HG02798 (cell line): ENCODE measurements at regions not wholly inside any gene's neighbourhood (a gene's known extent, or its start where the extent isn't known, plus 50 kb on each side); places are given as distances from the start of the nearest gene placed in this dataset.

ENCODE experiments used
- ATAC-seq: cut with Tn5 transposase; IDR thresholded peaks from one replicate; pipeline ENCODE4 v1.9.1; 2021; ENCODE audit warnings: mild to moderate bottlenecking; ENCODE audit not compliant: unreplicated experiment, poor library complexity

DNA sequence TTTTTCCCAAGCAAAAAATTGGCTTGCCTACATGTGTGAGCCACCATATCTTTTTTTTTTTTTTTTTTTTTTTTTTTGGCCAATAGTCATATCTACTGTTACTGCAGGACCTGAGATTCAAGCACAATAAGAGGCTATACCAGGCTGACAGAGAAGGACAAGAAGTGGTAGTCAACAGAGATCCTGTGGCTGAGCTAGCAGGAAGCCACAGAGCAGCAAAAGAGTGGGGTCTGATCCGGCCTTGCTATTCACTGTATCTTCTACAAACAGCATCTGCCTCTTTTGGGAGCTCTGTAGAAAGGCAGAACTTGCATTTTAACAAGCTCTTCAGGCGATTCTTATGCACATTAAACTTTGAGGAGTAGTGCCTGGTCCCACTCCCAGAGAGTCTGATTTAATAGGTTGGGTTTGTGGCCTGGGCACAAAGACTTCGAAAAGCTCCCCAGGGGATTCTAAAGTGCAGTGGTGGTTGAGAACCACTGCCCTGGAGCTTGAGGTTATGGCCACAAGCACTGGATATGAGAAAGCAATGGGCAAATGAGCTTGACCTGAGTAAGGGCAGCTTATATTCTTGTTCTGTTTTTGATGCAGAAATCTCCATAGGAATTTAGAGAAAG, 162.8 kb downstream of the PIK3R1 start:
- ATAC-seq = peak; percentile 75

DNA sequence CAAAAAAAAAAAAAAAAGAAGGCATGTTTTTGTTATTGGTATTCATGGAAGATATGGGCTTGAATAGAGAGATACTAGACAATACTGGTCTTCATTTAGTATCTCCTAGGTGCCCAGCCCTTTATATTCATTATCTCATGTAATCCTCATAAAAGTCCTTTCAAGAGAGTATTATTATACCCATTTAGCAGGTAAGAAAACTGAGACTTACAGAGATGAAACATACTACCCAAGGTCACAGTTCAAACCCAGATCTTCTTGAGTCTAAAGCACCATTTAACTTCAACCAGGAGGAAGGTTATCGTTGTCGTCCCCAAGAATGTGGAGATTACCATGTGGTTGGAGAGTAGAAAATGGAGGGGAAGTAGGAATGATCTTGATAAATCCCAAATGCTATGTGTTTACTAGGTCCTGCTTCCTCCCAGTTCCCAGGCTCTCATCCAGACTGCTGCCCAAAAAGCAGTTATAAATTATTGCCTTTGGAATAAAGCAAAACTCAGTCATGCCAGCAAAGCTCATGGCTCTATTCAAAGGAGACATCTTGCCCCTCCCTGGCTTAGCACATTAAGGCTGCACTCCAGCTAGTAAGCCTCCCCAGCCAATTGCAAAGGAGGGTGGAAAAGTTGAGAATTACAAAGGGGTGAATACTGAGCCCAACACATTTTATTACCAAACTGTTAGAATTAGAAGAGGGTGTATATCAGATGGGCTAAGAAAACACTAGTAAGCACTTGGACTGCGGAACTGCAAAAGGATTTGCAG, 163.9 kb downstream of the PIK3R1 start:
- ATAC-seq = no peak

DNA sequence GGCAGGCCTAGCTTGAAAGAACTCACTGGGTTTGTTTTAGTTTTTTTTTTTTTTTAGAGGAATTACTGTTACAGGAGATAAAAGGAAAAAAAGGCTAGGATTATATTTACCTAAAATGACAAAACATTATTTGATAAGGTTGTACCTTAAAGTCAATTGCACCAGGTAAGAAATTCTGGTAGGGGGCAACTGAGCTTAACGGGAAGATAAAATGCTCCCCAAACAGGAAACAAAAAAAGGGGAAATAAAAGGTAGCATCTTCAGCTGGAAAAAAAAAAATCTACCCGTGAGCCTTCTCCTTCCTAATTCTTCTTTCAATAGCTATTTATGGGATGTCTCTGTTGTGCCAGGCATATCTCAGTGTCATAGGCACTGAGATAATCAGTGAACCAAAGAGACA, 164.5 kb downstream of the PIK3R1 start:
- ATAC-seq = no peak

DNA sequence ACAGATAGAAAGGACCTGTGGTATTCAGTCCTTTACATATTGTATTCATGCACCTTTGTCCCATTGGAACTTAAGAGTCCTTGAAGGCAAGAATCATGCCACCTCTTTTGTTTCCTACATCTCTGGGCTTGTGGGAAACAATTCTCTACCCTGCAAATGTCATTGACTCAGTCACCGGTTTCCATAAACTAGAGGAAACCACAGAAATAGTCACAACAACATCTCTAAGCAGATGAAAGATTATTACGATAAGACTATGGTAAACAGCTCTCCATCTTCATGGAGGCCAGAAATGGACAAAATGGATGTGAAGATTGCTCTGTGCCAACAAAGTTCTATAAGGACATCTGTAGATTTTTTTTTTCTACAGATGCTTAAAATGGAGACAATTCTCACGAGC, 165.5 kb downstream of the PIK3R1 start:
- no peak for ATAC-seq

- no peak for ATAC-seq
Observed at GRCh38 chr5:68381909-68382308, 166.4 kb downstream of the PIK3R1 start.

GRCh38 chr5:68382640-68383039, 167.1 kb downstream of the PIK3R1 start:
- no peak for ATAC-seq

- ATAC-seq = no peak
Observed at GRCh38 chr5:68383888-68384310, 168.3 kb downstream of the PIK3R1 start.

DNA sequence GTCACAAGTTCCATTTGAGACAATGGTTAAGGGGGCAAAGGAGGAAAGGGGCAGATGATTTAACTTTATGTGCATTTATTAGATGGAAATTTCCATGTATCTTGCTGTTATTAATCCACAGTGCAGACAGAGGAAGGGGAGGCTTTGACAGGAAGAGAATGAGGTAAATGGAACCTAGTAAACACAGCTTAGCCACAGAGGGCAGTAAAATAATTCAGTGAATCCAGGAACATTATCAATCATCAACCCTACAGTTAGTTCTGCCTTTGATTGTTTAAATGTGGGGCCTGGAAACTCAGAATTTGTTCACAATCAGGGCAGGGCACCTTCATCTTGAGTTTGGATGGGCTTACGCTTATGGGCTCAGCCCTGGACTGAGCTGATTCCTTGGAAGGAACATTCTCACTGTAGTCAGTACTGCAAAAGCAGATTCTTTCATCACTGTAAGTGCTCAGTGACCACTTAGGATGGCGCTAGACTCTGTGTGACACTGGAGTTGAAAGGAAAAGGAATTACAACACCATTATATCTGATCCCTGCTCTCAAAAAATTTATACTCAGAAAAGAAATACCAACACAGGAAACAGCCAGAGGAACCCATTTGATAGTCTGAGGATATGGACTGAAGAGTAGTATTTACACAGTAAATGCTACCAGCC, 169.5 kb downstream of the PIK3R1 start:
- ATAC-seq = no peak

DNA sequence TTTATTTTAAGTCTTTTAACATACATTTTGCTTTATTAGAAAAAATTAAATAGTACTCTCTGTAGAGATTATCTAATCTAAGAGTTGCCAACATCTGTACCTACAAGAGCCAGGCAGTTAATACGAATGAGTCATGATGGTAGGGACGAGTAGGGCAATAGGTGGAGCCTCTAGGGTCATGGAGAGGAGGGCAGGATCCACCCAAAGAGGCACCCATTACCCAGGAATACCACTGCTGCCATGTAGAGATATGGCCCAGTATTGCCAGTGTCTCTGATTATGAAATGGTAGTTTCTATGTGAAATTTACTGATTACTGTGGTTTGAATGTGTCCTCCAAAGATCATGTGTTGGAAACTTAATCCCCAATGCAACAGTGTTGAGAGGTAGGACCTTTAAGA, 170.4 kb downstream of the PIK3R1 start:
- no peak for ATAC-seq

DNA sequence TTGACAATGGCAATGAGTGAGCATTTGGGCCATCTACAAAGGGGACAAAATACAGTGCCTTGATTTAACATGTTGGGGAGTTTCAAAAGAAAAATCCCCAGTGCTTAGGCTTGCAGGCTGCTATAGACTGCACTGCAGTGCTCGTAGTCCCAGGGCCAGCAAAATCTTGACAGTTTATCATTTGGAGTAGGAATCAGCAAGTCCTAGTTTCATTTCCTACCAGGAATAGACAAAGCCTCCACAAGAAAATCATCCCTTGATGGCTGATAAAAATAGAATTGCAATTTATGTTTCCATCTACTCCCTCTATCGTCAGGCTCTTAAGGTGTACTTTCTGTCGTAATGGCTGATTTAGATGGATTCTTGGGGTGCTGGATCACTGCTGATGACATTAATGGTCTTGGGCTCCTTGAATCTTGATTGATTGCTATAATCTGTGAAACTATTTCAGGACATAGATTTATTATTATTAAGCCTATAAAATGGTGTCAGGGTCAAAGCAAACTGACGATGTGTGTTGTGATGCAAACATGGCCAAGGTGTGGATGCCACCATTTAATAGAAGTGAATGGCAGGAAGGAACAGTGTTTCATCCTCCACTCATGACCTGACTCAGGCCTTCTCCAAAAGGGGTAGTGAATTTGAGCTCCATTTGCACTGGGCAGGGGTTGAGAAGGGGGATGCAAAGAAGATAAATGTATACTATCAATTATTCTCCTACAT, 171.7 kb downstream of the PIK3R1 start:
- no peak for ATAC-seq

GRCh38 chr5:68389618-68390017, 174.1 kb downstream of the PIK3R1 start:
- ATAC-seq = no peak

GRCh38 chr5:68392617-68393016, 177.1 kb downstream of the PIK3R1 start:
- ATAC-seq = no peak

DNA sequence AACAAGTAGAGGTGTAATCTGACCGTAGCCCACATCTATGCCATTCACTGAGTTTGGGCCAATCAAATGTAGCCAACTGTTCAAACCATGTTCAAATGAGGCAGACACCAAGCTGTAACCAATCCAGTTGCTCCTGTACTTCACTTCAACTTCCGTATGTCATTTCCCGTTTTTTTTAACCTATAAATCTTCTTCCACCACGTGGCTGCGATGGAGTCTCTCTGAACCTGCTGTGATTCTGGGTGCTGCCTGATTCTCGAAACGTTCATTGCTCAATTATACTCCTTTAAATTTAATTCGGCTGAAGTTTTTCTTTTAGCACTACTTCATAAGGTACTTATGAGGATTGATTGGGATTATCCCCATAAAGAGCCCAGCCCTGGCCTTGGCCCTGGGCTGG, 179.7 kb downstream of the PIK3R1 start:
- no peak for ATAC-seq

GRCh38 chr5:68395926-68396511, 180.5 kb downstream of the PIK3R1 start:
- no peak for ATAC-seq

DNA sequence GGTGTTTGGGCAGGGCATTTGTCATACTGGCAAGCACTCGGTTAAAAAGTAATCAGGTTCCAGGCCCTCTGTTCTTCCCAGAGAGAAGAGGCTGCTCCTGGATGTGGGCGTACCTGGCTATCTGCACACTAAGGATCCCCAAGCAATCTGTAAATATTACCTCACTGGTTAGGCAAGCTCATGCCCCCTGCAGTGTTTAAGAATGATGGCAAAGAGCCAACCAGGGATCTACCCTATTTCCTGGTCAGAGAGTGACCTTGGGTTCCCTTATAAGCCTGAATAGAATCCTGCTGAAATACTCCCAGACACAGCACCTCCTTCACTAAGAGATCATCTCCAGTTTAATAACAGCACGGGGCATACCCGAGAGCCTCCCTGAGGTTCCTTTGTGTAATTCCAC, 181.2 kb downstream of the PIK3R1 start:
- ATAC-seq = no peak

- no peak for ATAC-seq
Observed at GRCh38 chr5:68398146-68398812, 182.7 kb downstream of the PIK3R1 start.

DNA sequence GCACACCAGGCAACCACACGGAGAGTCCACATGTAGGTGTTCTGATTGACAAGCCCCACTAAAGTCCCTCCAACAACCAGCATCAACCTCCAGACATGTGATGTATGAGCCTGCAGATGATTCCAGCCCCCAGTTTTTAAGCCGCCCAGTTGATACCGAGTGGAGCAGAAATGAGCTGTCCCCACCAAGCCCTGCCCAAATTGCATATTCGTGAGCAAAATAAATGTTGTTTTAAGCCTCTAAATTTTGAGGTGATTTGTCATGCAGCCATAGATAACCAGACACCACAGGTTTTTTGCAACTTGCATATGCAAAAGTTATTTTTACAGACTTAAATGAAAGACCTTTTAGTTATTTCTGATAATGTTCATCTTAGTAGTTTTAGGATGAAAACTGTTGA, 187.7 kb downstream of the PIK3R1 start:
- ATAC-seq = no peak

GRCh38 chr5:68404246-68404645, 188.7 kb downstream of the PIK3R1 start:
- ATAC-seq = no peak

DNA sequence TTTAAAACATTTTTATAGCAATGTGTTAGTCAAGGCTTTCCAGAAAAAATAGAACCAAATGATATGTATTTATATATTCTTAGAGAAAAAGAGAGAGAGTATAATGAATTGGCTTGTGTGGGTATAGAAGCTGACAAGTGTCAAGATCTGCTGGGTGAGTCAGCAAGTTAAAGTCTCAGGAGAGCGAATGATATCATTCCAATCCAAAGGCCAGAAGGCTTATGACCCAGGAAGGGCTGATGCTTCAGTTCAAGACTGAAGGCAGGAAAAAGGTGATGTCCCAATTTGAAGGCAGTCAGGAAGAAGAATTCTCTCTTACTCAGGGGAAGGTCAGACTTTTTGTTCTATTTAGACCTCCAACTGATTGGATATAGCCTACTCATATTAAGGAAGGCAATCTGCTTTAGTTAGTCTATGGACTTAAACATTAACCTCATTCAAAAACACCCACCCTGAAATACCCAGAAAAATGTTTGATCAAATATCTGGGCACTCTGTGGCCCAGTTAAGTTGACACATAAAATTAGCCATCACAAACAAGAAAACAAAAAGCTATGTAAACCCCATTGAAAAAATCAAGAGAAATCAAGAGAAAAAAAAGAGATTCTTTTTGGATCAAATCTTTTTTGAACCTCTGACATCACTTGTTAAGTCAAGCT, 189.6 kb downstream of the PIK3R1 start:
- no peak for ATAC-seq
